IMR-90 (cell line): ENCODE measurements at regions not wholly inside any gene's neighbourhood (a gene's known extent, or its start where the extent isn't known, plus 50 kb on each side); places are given as distances from the start of the nearest gene placed in this dataset.
A peak's percentile ranks its signal among the peaks of the same experiment; 100 is the strongest.

Experiments used
- ATAC-seq: fragments of 200-7000 bp; cut with Tn5 transposase; 2 replicates; pipeline ENCODE4 v1.9.1; 2020; ENCODE audit warnings: low read depth, mild to moderate bottlenecking, moderate library complexity
- BruUV-seq: library from RNA; stranded (reverse); fragments of 400-500 nt; replicated peaks from 2 replicates; lab custom pipeline; 2021; lab: Mats Ljungman, UMichigan
- CTCF ChIA-PET: fragments of 300-600 bp; formaldehyde crosslinking; extraction: SDS; loops from one replicate; lab custom pipeline; 2021; ENCODE audit warnings: antibody characterized with exemption; lab: Yijun Ruan, JAX
- POLR2A ChIA-PET: fragments of 300-600 bp; sonication (Branson Sonifier 250); formaldehyde crosslinking; loops from one replicate; lab custom pipeline; 2022; ENCODE audit warnings: antibody characterized with exemption; ENCODE audit not compliant: unreplicated experiment; lab: Charles Lee
- DNase-seq: peaks from one replicate; pipeline ENCODE4 v3.0.0; 2013
- H2AFZ ChIP-seq: replicated peaks from 2 replicates; pipeline ENCODE3; 2013; ENCODE audit warnings: low read length, mild to moderate bottlenecking; ENCODE audit not compliant: poor library complexity
- H2AK5ac ChIP-seq: 2 replicates; pipeline ENCODE4 v1.6.1; 2013; ENCODE audit warnings: low read depth, low read length, inconsistent platforms
- H2AK9ac ChIP-seq: replicated peaks from 2 replicates; pipeline ENCODE3; 2013; ENCODE audit warnings: mild to moderate bottlenecking, low read depth, low read length, moderate library complexity; ENCODE audit not compliant: poor library complexity
- H2BK120ac ChIP-seq: 2 replicates; pipeline ENCODE4 v1.6.1; 2013; ENCODE audit warnings: low read depth, low read length, inconsistent platforms
- H2BK15ac ChIP-seq: 3 replicates; pipeline ENCODE4 v1.6.1; 2013; ENCODE audit warnings: low read depth, low read length, inconsistent platforms
- H2BK20ac ChIP-seq: 2 replicates; pipeline ENCODE4 v1.6.1; 2013; ENCODE audit warnings: low read depth, mild to moderate bottlenecking, inconsistent platforms, low read length, moderate library complexity
- H2BK5ac ChIP-seq: 2 replicates; pipeline ENCODE4 v1.6.1; 2013; ENCODE audit warnings: mild to moderate bottlenecking, low read depth, low read length, inconsistent platforms; ENCODE audit not compliant: poor library complexity, severe bottlenecking
- H3K14ac ChIP-seq: replicated peaks from 2 replicates; pipeline ENCODE4 v1.6.1; 2013; ENCODE audit warnings: low read depth, low read length, inconsistent platforms
- H3K18ac ChIP-seq: 2 replicates; pipeline ENCODE4 v1.6.1; 2013; ENCODE audit warnings: low read depth, low read length, control low read depth
- H3K23ac ChIP-seq: 2 replicates; pipeline ENCODE4 v1.6.1; 2013; ENCODE audit warnings: low read depth, low read length, inconsistent platforms
- H3K27ac ChIP-seq: 2 replicates; pipeline ENCODE4 v1.5.1; 2013; ENCODE audit warnings: mild to moderate bottlenecking, control low read depth, low read length; ENCODE audit not compliant: insufficient read depth
- H3K27me3 ChIP-seq: 2 replicates; pipeline ENCODE4 v1.6.1; 2013; ENCODE audit warnings: low read length; ENCODE audit not compliant: control insufficient read depth, insufficient read depth
- H3K36me3 ChIP-seq: 2 replicates; pipeline ENCODE4 v1.6.1; 2013; ENCODE audit warnings: low read length, mixed read lengths; ENCODE audit not compliant: control insufficient read depth, insufficient read depth
- H3K4ac ChIP-seq: 2 replicates; pipeline ENCODE4 v1.6.1; 2013; ENCODE audit warnings: low read depth, low read length, inconsistent platforms
- H3K4me1 ChIP-seq: 2 replicates; pipeline ENCODE4 v1.6.1; 2013; ENCODE audit warnings: low read length, mixed read lengths; ENCODE audit not compliant: control insufficient read depth, insufficient read depth
- H3K4me2 ChIP-seq: 2 replicates; pipeline ENCODE4 v1.6.1; 2013; ENCODE audit warnings: low read depth, mild to moderate bottlenecking, control low read depth, low read length, moderate library complexity
- H3K4me3 ChIP-seq: 2 replicates; pipeline ENCODE4 v1.5.1; 2013; ENCODE audit warnings: low read depth, mild to moderate bottlenecking, control low read depth, low read length, moderate library complexity; ENCODE audit not compliant: insufficient read depth
- H3K56ac ChIP-seq: 2 replicates; pipeline ENCODE4 v1.6.1; 2013; ENCODE audit warnings: low read length, inconsistent platforms; ENCODE audit not compliant: insufficient read depth; ENCODE audit errors: extremely low read depth
- H3K79me1 ChIP-seq, 2 experiments: 2 replicates each; pipeline ENCODE4 v1.6.1; 2013; ENCODE audit warnings: low read length in 2 of 2, inconsistent platforms in 1 of 2, low read depth in 1 of 2
- H3K9ac ChIP-seq: 2 replicates; pipeline ENCODE4 v1.6.1; 2013; ENCODE audit warnings: low read depth, low read length, control low read depth
- H3K9me1 ChIP-seq: 2 replicates; pipeline ENCODE4 v1.6.1; 2013; ENCODE audit warnings: low read length, inconsistent platforms; ENCODE audit not compliant: insufficient read depth
- H3K9me3 ChIP-seq: 2 replicates; pipeline ENCODE4 v1.6.1; 2013; ENCODE audit warnings: low read length; ENCODE audit not compliant: control insufficient read depth, insufficient read depth
- H4K20me1 ChIP-seq: 2 replicates; pipeline ENCODE4 v1.6.1; 2013; ENCODE audit warnings: low read length, inconsistent platforms; ENCODE audit not compliant: insufficient read depth
- H4K5ac ChIP-seq: 2 replicates; pipeline ENCODE4 v1.6.1; 2013; ENCODE audit warnings: mild to moderate bottlenecking, low read depth, low read length, control low read depth
- H4K8ac ChIP-seq, 2 experiments: 2 replicates each; pipeline ENCODE4 v1.6.1; 2013; ENCODE audit warnings: low read depth in 2 of 2, low read length in 2 of 2, control low read depth in 1 of 2, inconsistent platforms in 1 of 2
- H4K91ac ChIP-seq: 2 replicates; pipeline ENCODE4 v1.6.1; 2013; ENCODE audit warnings: low read depth, low read length, inconsistent platforms; ENCODE audit not compliant: insufficient read depth
- CEBPB ChIP-seq: IDR thresholded peaks from 2 replicates; pipeline ENCODE4 v1.6.1; 2012; ENCODE audit warnings: low read depth, low read length, improper control_type of control experiment
- FOS ChIP-seq: fragments of 150-350 bp; IDR thresholded peaks from 2 replicates; pipeline ENCODE4 v1.6.1; 2016; ENCODE audit warnings: low read depth, low read length
- MXI1 ChIP-seq: IDR thresholded peaks from 2 replicates; pipeline ENCODE4 v1.6.1; 2012; ENCODE audit warnings: low read depth, mild to moderate bottlenecking, low read length, moderate library complexity, borderline replicate concordance
- NFE2L2 ChIP-seq: fragments of 150-350 bp; IDR thresholded peaks from 2 replicates; pipeline ENCODE4 v1.6.1; 2016; ENCODE audit warnings: low read depth, mild to moderate bottlenecking, low read length
- POLR2A ChIP-seq: IDR thresholded peaks from 2 replicates; pipeline ENCODE4 v1.6.1; 2012; ENCODE audit warnings: mild to moderate bottlenecking, low read depth, low read length
- SMC3 ChIP-seq: fragments of 150-350 bp; IDR thresholded peaks from 2 replicates; pipeline ENCODE4 v1.6.1; 2016; ENCODE audit warnings: low read depth, mild to moderate bottlenecking, antibody characterized with exemption, low read length, moderate library complexity
- WGBS, 2 experiments: methylation state at CpG; one replicate each; pipeline versions ENCODE4 v1.1.5 to v1.1.7; 2013; ENCODE audit warnings: missing lambda C conversion rate in 2 of 2; ENCODE audit not compliant: insufficient read length in 1 of 2; ENCODE audit errors: extremely low coverage in 2 of 2; 5-methylcytosine and 5-hydroxymethylcytosine counted together
- dilution Hi-C: fragments of 300-500 bp; cut with HindIII; formaldehyde crosslinking; loops from one replicate; pipeline ENCODE4 v1.14.3; 2018; ENCODE audit warnings: low sequenced_read_pairs; ENCODE audit not compliant: unreplicated experiment
- in situ Hi-C: fragments of 300-500 bp; cut with MboI; formaldehyde crosslinking; loops from 3 replicates; pipeline ENCODE4 v1.14.3; 2019; ENCODE audit warnings: low sequenced_read_pairs, inconsistent platforms, mixed read lengths
- intact Hi-C: fragments of 100-400 bp; cut with micrococcal nuclease; formaldehyde crosslinking; loops from 2 replicates; pipeline ENCODE4 v1.10.0; 2022

DNA sequence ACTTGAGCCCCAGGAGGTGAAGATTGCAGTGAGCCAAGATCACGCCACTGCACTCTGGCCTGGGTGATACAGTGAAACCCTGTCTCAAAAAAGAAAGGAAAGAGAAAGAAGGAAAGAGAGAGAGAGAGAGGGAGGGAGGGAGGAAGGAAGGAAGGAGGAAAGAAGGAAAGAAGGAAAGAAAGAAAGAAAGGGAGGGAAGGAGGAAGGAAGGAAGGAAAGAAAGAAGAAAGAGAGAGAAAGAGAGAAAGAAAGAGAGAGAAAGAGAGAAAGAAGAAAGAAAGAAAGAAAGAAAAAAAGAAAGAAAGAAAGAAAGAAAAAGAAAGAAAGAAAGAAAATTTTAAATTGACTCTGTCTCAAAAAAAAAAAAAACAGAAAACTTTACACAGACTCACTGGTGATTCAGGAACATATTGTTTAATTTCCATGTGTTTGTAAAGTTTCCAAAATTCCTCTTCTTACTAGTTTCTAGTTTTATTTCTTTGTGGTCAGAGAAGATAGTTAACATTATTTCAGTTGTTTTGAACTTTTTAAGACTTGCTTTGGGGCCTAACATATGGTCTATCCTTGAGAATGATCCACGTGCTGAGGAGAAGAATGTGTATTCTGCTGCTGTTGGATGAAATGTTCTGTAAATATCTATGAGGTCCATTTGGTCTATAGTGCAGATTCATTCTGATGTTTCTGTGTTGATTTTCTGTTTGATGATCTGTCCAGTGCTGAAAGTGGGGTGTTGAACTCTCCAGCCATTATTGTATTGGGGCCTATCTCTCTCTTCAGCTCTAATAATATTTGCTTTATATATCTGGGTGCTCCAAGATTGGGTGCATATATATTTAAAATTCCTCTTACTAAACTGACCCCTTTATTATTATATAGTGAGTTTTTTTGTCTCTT is 204.4 kb upstream of the SERP2 start:
- ChIA-PET CTCF (no interaction called here), POLR2A (no interaction called here)
- peaks cover under 1% of the 10 kb centered on the region for H3K4me1 ChIP-seq
- H2AK9ac ChIP-seq = no peak overlapping the region
- BruUV-seq = no TSS peak
- no peak for TF ChIP-seq POLR2A
- no peak for TF ChIP-seq NFE2L2
- TF ChIP-seq CEBPB = no peak
- no peak for TF ChIP-seq MXI1
- no peak for TF ChIP-seq FOS
- no peak for TF ChIP-seq SMC3
- DNase-seq (peak; percentile 33), ATAC-seq (peak; percentile 40; the same call in 1 of the 2 replicates)
- dilution Hi-C loops (no loop called here), intact Hi-C loops (loop anchor here (10.0 kb wide), 2 partner anchors 74 to 234 kb away; no protein-coding TSS in a partner anchor), in situ Hi-C loops (no loop called here)
- no peaks in the 10 kb centered on the region for H4K20me1 ChIP-seq
- no peak overlapping the region for H2BK15ac ChIP-seq
- H4K91ac ChIP-seq = no peak overlapping the region
- H2BK120ac ChIP-seq = no peak overlapping the region
- H3K4me2 ChIP-seq = no peak overlapping the region
- no peak overlapping the region for H3K23ac ChIP-seq
- H2AFZ ChIP-seq = no peak overlapping the region
- no peak overlapping the region for H4K8ac ChIP-seq
- no peak overlapping the region for H2AK5ac ChIP-seq
- H3K4me3 ChIP-seq = no peak overlapping the region
- no peak overlapping the region for H3K27ac ChIP-seq
- no peak overlapping the region for H3K4ac ChIP-seq
- no peak overlapping the region for H3K14ac ChIP-seq
- H2BK5ac ChIP-seq = no peak overlapping the region
- H3K9me3 ChIP-seq = no peaks in the 10 kb centered on the region
- H4K5ac ChIP-seq = no peak overlapping the region
- no peaks in the 10 kb centered on the region for H3K36me3 ChIP-seq
- WGBS, 2 experiments = no CpG with 5 or more reads among the region's 2 CpGs
- no peak overlapping the region for H3K56ac ChIP-seq
- no peaks in the 10 kb centered on the region for H3K9me1 ChIP-seq
- no peaks in the 10 kb centered on the region for H3K79me1 ChIP-seq
- no peak overlapping the region for H3K9ac ChIP-seq
- no peak overlapping the region for H2BK20ac ChIP-seq
- H3K27me3 ChIP-seq = no peaks in the 10 kb centered on the region; the same call in 1 of the 2 replicates
- H3K18ac ChIP-seq = no peak overlapping the region
